A549 (cell line): ENCODE measurements at regions not wholly inside any gene's neighbourhood (a gene's known extent, or its start where the extent isn't known, plus 50 kb on each side); places are given as distances from the start of the nearest gene placed in this dataset.

Source experiments
- ATAC-seq, 2 experiments: fragments of 200-7000 bp in 1 of 2; fragments of >200 bp in 1 of 2; cut with Nextera tagmentation in 1 of 2; cut with Tn5 transposase in 1 of 2; 3 replicates each; pipeline versions ENCODE4 v1.8.0 to v1.9.1; 2018 to 2020; ENCODE audit warnings: mild to moderate bottlenecking in 1 of 2, moderate library complexity in 1 of 2
- CTCF ChIA-PET: fragments of 300-600 bp; sonication (Branson Sonifier 250); formaldehyde crosslinking; extraction: SDS; loops from one replicate; lab custom pipeline; 2021; ENCODE audit warnings: antibody characterized with exemption, inconsistent platforms; lab: Yijun Ruan, JAX
- POLR2A ChIA-PET: fragments of 350-600 bp; formaldehyde crosslinking; extraction: SDS; loops from one replicate; lab custom pipeline; 2021; ENCODE audit warnings: antibody characterized with exemption, inconsistent platforms; lab: Yijun Ruan, JAX
- DNase-seq, 2 experiments: peaks; one replicate each; pipeline versions ENCODE4 v3.0.0 to v3.0.0-alpha.2; 2011 to 2016; ENCODE audit warnings: low read depth in 1 of 2, low spot score in 1 of 2
- FAIRE-seq: peaks from 2 replicates; lab custom pipeline; 2011; peaks lifted over from hg19 to GRCh38; lab: Jason Lieb, UNC
- H3K27ac ChIP-seq, 2 experiments: fragments of >200 bp; sonication (Bioruptor Twin); formaldehyde crosslinking; 3 replicates each; pipeline ENCODE4 v1.5.1; 2016 to 2017
- H3K4me1 ChIP-seq: fragments of >200 bp; sonication (Bioruptor Twin); formaldehyde crosslinking; 3 replicates; pipeline ENCODE4 v1.6.1; 2016
- H3K4me2 ChIP-seq: fragments of >200 bp; sonication (Bioruptor Twin); formaldehyde crosslinking; 3 replicates; pipeline ENCODE4 v1.6.1; 2016
- H3K4me3 ChIP-seq: fragments of >200 bp; sonication (Bioruptor Twin); formaldehyde crosslinking; 3 replicates; pipeline ENCODE4 v1.5.1; 2016
- H3K9me3 ChIP-seq: fragments of >200 bp; sonication (Bioruptor Twin); formaldehyde crosslinking; 3 replicates; pipeline ENCODE4 v1.6.1; 2016
- BHLHE40 ChIP-seq: IDR thresholded peaks from 2 replicates; pipeline ENCODE4 v1.6.1; 2012; ENCODE audit warnings: low read depth, low read length, inconsistent platforms
- CBX8 ChIP-seq: fragments of 200-600 bp; sonication (generic); IDR thresholded peaks from 2 replicates; pipeline ENCODE4 v1.6.1; 2016
- CEBPB ChIP-seq, 2 experiments: fragments of >200 bp in 1 of 2; sonication (Bioruptor Twin) in 1 of 2; formaldehyde crosslinking in 1 of 2; IDR thresholded peaks; 2 replicates each; pipeline ENCODE4 v1.6.1; 2012 to 2016
- CHD2 ChIP-seq: fragments of 150-350 bp; IDR thresholded peaks from 2 replicates; pipeline ENCODE4 v1.6.1; 2014; ENCODE audit warnings: low read length; ENCODE audit not compliant: partially characterized antibody
- CHD4 ChIP-seq: fragments of 200-600 bp; sonication (generic); IDR thresholded peaks from 2 replicates; pipeline ENCODE4 v1.6.1; 2016; ENCODE audit warnings: antibody characterized with exemption, mild to moderate bottlenecking, borderline replicate concordance
- EHMT2 ChIP-seq: fragments of 200-600 bp; sonication (generic); IDR thresholded peaks from 2 replicates; pipeline ENCODE4 v1.6.1; 2016; ENCODE audit warnings: antibody characterized with exemption, low read depth, mild to moderate bottlenecking, moderate library complexity
- EP300 ChIP-seq, 2 experiments: fragments of >200 bp; sonication (Bioruptor Twin); formaldehyde crosslinking; IDR thresholded peaks; 2 replicates in 1 of 2; 3 replicates in 1 of 2; pipeline ENCODE4 v1.6.1; 2016 to 2017
- ESRRA ChIP-seq: fragments of 150-350 bp; IDR thresholded peaks from 2 replicates; pipeline ENCODE4 v1.6.1; 2014; ENCODE audit warnings: mild to moderate bottlenecking, low read length, borderline replicate concordance
- HDAC2 ChIP-seq: fragments of 200-600 bp; sonication (generic); IDR thresholded peaks from 2 replicates; pipeline ENCODE4 v1.6.1; 2016
- HEYL ChIP-seq: fragments of 250-450 bp; sonication (Bioruptor Pico); IDR thresholded peaks from 2 replicates; pipeline ENCODE4 v1.8.0; 2021; ENCODE audit warnings: mild to moderate bottlenecking, moderate library complexity
- HOXB5 ChIP-seq: fragments of 250-450 bp; sonication (Bioruptor Pico); IDR thresholded peaks from 2 replicates; pipeline ENCODE4 v1.5.0; 2020; ENCODE audit warnings: mild to moderate bottlenecking, moderate library complexity
- JUN ChIP-seq, 2 experiments: fragments of >200 bp; sonication (Bioruptor Twin); formaldehyde crosslinking; IDR thresholded peaks; 2 replicates in 1 of 2; 3 replicates in 1 of 2; pipeline ENCODE4 v1.6.1; 2016 to 2017
- JUNB ChIP-seq: fragments of >200 bp; sonication (Bioruptor Twin); formaldehyde crosslinking; IDR thresholded peaks from 2 replicates; pipeline ENCODE4 v1.6.1; 2016
- KDM1A ChIP-seq: fragments of 200-600 bp; sonication (generic); IDR thresholded peaks from 2 replicates; pipeline ENCODE4 v1.6.1; 2016; ENCODE audit warnings: low read depth, mild to moderate bottlenecking
- KDM5A ChIP-seq: fragments of 200-600 bp; sonication (generic); IDR thresholded peaks from 2 replicates; pipeline ENCODE4 v1.6.1; 2016; ENCODE audit warnings: antibody characterized with exemption, mild to moderate bottlenecking
- MAZ ChIP-seq: fragments of 150-350 bp; IDR thresholded peaks from 2 replicates; pipeline ENCODE4 v1.6.1; 2014; ENCODE audit warnings: antibody characterized with exemption, low read depth, low read length, borderline replicate concordance
- NFE2L2 ChIP-seq: fragments of 150-350 bp; conservative IDR thresholded peaks from 2 replicates; pipeline ENCODE4 v1.6.1; 2014; ENCODE audit warnings: low read length
- NPAS2 ChIP-seq: fragments of 250-450 bp; sonication (Bioruptor Pico); IDR thresholded peaks from 2 replicates; pipeline ENCODE4 v1.8.0; 2022; ENCODE audit warnings: mild to moderate bottlenecking, moderate library complexity, borderline replicate concordance
- POLR2A ChIP-seq: IDR thresholded peaks from 2 replicates; pipeline ENCODE4 v1.6.1; 2012; ENCODE audit warnings: mild to moderate bottlenecking, low read length
- POLR2AphosphoS2 ChIP-seq: conservative IDR thresholded peaks from 2 replicates; pipeline ENCODE4 v1.6.1; 2012; ENCODE audit warnings: low read length, improper control_type of control experiment, inconsistent platforms
- RARB ChIP-seq: fragments of 250-450 bp; sonication (Bioruptor Pico); IDR thresholded peaks from 2 replicates; pipeline ENCODE4 v1.8.0; 2021; ENCODE audit warnings: mild to moderate bottlenecking, moderate library complexity
- RCOR1 ChIP-seq: fragments of 150-350 bp; IDR thresholded peaks from 2 replicates; pipeline ENCODE4 v1.6.1; 2014; ENCODE audit warnings: antibody characterized with exemption, low read length, low read depth
- SREBF2 ChIP-seq: fragments of 450-650 bp; IDR thresholded peaks from 2 replicates; pipeline ENCODE4 v1.6.1; 2014; ENCODE audit warnings: mild to moderate bottlenecking, moderate library complexity
- ZNF302 ChIP-seq: fragments of 250-450 bp; sonication (Bioruptor Pico); IDR thresholded peaks from 2 replicates; pipeline ENCODE4 v1.9.0; 2021; ENCODE audit warnings: inconsistent platforms, mild to moderate bottlenecking, moderate library complexity
- WGBS: methylation state at CpG from one replicate; pipeline ENCODE4 v1.1.6; 2017; ENCODE audit errors: missing lambda C conversion rate; 5-methylcytosine and 5-hydroxymethylcytosine counted together
- TF ChIP-seq, protein P1 (sequence below): IDR thresholded peaks from 2 replicates; pipeline ENCODE4 v1.6.1; 2012
- TF ChIP-seq, protein P2 (sequence below): IDR thresholded peaks from 2 replicates; pipeline ENCODE4 v1.6.1; 2012
- TF ChIP-seq, protein P3 (sequence below): fragments of 250-450 bp; sonication (Bioruptor Pico); IDR thresholded peaks from 2 replicates; pipeline ENCODE4 v1.5.0; 2021; ENCODE audit warnings: mild to moderate bottlenecking, moderate library complexity, borderline replicate concordance
- TF ChIP-seq, protein P4 (sequence below): fragments of >200 bp; sonication (Bioruptor Twin); formaldehyde crosslinking; IDR thresholded peaks from 2 replicates; pipeline ENCODE4 v1.6.1; 2016
- TF ChIP-seq, protein P5 (sequence below): fragments of 200-600 bp; sonication (generic); IDR thresholded peaks from 2 replicates; pipeline ENCODE4 v1.6.1; 2016; ENCODE audit warnings: antibody characterized with exemption, mild to moderate bottlenecking, moderate library complexity
- TF ChIP-seq, protein P6 (sequence below): fragments of 450-650 bp; IDR thresholded peaks from 2 replicates; pipeline ENCODE4 v1.6.1; 2014; ENCODE audit warnings: antibody characterized with exemption

DNA sequence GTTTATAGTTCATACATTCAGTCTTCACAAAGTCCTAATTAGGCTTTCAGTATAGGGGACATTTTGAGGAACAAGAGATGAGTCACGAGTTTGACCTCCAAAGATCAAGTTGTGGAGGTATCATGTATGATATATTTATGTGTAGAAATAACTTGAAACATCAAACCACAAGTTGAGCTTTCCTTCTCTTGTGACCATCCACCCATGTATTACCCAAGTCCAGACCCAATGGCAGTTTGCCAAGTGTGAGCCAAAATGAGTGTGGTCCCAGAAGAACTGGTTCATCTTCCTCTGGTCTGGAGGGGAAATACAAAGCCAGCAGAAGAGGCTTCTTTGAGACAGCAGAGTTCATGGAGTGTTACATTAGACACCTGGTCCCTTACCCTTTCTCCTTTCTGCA, 104.9 kb downstream of the ATP23 start:
- ChIA-PET POLR2A (no interaction called here), CTCF (no interaction called here)
- 0 out of 3 replicates have a peak, but pooled peaks cover 2% of the 10 kb centered on the region for H3K9me3 ChIP-seq
- H3K4me1 ChIP-seq, result no peaks in the 10 kb centered on the region
- FAIRE-seq (peak; percentile 49), ATAC-seq (no peak), DNase-seq (no peak)
- H3K4me3 ChIP-seq, result no peak overlapping the region
- 2% methylated on average over 1 of the region's 1 CpG for WGBS
- TF ChIP-seq, protein P1, sequence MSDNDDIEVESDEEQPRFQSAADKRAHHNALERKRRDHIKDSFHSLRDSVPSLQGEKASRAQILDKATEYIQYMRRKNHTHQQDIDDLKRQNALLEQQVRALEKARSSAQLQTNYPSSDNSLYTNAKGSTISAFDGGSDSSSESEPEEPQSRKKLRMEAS, result no peak
- no peak for TF ChIP-seq JUNB
- TF ChIP-seq HDAC2, result no peak
- TF ChIP-seq EP300 (IDR thresholded peaks at IDR 0.05), result no peak
- no peak for TF ChIP-seq HOXB5
- TF ChIP-seq NFE2L2, result no peak
- no peak for TF ChIP-seq POLR2AphosphoS2
- TF ChIP-seq CEBPB (IDR thresholded peaks at IDR 0.05), result no peak
- TF ChIP-seq, protein P2, sequence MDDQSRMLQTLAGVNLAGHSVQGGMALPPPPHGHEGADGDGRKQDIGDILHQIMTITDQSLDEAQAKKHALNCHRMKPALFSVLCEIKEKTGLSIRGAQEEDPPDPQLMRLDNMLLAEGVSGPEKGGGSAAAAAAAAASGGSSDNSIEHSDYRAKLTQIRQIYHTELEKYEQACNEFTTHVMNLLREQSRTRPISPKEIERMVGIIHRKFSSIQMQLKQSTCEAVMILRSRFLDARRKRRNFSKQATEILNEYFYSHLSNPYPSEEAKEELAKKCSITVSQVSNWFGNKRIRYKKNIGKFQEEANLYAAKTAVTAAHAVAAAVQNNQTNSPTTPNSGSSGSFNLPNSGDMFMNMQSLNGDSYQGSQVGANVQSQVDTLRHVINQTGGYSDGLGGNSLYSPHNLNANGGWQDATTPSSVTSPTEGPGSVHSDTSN, result no peak
- no peak for TF ChIP-seq KDM5A
- no peak for TF ChIP-seq SREBF2
- no peak for TF ChIP-seq ZNF302 (CRISPR knock-in tag)
- no peak for TF ChIP-seq KDM1A
- TF ChIP-seq EHMT2, result no peak
- TF ChIP-seq RCOR1, result no peak
- TF ChIP-seq CHD2, result no peak
- no peak overlapping the region for H3K4me2 ChIP-seq
- no peak overlapping the region for H3K27ac ChIP-seq

DNA sequence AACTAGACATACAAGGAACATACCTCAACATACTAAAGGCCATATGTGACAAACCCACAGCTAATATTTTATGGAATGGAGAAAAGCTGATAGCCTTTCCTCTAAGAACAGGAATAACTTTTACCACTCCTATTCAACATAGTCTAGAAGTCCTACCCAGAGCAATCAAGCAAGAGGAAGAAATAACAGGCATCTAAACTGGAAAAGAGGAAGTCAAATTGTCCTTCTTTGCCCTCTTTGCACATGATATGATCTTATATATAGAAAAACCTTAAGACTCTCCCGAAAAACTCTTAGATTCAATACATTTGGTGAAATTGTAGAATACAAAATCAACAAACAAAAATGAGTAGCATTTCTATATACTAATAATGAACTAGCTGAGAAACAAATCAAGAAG, 110.0 kb downstream of the ATP23 start:
- TF ChIP-seq, protein P1, result no peak
- no peak for TF ChIP-seq BHLHE40
- no peak for TF ChIP-seq HEYL (CRISPR knock-in tag)
- TF ChIP-seq, protein P3, sequence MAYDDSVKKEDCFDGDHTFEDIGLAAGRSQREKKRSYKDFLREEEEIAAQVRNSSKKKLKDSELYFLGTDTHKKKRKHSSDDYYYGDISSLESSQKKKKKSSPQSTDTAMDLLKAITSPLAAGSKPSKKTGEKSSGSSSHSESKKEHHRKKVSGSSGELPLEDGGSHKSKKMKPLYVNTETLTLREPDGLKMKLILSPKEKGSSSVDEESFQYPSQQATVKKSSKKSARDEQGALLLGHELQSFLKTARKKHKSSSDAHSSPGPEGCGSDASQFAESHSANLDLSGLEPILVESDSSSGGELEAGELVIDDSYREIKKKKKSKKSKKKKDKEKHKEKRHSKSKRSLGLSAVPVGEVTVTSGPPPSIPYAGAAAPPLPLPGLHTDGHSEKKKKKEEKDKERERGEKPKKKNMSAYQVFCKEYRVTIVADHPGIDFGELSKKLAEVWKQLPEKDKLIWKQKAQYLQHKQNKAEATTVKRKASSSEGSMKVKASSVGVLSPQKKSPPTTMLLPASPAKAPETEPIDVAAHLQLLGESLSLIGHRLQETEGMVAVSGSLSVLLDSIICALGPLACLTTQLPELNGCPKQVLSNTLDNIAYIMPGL (CRISPR knock-in tag), result no peak
- no peak for TF ChIP-seq SREBF2
- no peak for TF ChIP-seq CHD2
- TF ChIP-seq HOXB5, result no peak
- no peak for TF ChIP-seq ESRRA
- H3K4me3 ChIP-seq, result no peak overlapping the region
- ChIA-PET CTCF (no interaction called here), POLR2A (no interaction called here)
- H3K4me1 ChIP-seq, result no peaks in the 10 kb centered on the region
- 0 out of 3 replicates have a peak, but pooled peaks cover 2% of the 10 kb centered on the region for H3K9me3 ChIP-seq
- 2% methylated on average over 1 of the region's 1 CpG for WGBS
- FAIRE-seq (no peak), ATAC-seq (no peak), DNase-seq (no peak)
- no peak overlapping the region for H3K27ac ChIP-seq
- no peak overlapping the region for H3K4me2 ChIP-seq

DNA sequence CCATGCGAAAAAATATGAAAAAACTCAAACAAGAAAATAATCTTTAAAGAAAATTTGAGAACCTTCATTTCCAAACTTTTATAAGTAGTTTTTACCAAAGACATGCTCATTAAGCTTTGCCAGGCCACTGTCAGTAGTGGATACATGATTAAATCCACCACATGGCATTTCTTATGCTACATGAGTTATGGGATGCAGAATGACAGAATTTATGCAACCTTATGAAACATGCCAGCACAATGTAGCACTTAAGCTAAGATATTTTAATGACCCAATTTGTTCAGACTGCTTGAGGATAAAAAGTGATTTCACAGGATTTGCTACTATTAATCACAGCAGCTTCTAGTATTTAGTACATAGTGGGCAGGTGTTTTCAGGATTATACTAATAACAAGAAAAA, 123.3 kb downstream of the ATP23 start:
- ATAC-seq (no peak), FAIRE-seq (no peak), DNase-seq (no peak)
- H3K9me3 ChIP-seq, result no peaks in the 10 kb centered on the region
- 28% methylated on average over 1 of the region's 1 CpG for WGBS
- 0 out of 3 replicates have a peak, but pooled peaks cover 4% of the 10 kb centered on the region for H3K4me1 ChIP-seq
- no peak overlapping the region for H3K4me2 ChIP-seq
- H3K4me3 ChIP-seq, result no peak overlapping the region
- ChIA-PET CTCF (interaction anchor here (0.6 kb wide), 1 partner anchor 9 kb away, joined by 3 read pairs; no protein-coding TSS in a partner anchor), POLR2A (no interaction called here)
- no peak overlapping the region for H3K27ac ChIP-seq
- TF ChIP-seq, protein P4, sequence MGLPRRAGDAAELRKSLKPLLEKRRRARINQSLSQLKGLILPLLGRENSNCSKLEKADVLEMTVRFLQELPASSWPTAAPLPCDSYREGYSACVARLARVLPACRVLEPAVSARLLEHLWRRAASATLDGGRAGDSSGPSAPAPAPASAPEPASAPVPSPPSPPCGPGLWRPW, result no peak
- no peak for TF ChIP-seq CBX8
- TF ChIP-seq, protein P5, sequence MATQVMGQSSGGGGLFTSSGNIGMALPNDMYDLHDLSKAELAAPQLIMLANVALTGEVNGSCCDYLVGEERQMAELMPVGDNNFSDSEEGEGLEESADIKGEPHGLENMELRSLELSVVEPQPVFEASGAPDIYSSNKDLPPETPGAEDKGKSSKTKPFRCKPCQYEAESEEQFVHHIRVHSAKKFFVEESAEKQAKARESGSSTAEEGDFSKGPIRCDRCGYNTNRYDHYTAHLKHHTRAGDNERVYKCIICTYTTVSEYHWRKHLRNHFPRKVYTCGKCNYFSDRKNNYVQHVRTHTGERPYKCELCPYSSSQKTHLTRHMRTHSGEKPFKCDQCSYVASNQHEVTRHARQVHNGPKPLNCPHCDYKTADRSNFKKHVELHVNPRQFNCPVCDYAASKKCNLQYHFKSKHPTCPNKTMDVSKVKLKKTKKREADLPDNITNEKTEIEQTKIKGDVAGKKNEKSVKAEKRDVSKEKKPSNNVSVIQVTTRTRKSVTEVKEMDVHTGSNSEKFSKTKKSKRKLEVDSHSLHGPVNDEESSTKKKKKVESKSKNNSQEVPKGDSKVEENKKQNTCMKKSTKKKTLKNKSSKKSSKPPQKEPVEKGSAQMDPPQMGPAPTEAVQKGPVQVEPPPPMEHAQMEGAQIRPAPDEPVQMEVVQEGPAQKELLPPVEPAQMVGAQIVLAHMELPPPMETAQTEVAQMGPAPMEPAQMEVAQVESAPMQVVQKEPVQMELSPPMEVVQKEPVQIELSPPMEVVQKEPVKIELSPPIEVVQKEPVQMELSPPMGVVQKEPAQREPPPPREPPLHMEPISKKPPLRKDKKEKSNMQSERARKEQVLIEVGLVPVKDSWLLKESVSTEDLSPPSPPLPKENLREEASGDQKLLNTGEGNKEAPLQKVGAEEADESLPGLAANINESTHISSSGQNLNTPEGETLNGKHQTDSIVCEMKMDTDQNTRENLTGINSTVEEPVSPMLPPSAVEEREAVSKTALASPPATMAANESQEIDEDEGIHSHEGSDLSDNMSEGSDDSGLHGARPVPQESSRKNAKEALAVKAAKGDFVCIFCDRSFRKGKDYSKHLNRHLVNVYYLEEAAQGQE, result no peak
- TF ChIP-seq RARB, result no peak
- no peak for TF ChIP-seq CHD2
- TF ChIP-seq MAZ, result no peak
- no peak for TF ChIP-seq CHD4
- no peak for TF ChIP-seq POLR2A
- no peak for TF ChIP-seq JUN (IDR thresholded peaks at IDR 0.05)
- no peak for TF ChIP-seq NPAS2 (CRISPR knock-in tag)
- no peak for TF ChIP-seq RCOR1
- TF ChIP-seq, protein P6, sequence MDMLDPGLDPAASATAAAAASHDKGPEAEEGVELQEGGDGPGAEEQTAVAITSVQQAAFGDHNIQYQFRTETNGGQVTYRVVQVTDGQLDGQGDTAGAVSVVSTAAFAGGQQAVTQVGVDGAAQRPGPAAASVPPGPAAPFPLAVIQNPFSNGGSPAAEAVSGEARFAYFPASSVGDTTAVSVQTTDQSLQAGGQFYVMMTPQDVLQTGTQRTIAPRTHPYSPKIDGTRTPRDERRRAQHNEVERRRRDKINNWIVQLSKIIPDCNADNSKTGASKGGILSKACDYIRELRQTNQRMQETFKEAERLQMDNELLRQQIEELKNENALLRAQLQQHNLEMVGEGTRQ, result no peak
